WTC11 (cell line): ENCODE measurements at regions not wholly inside any gene's neighbourhood (a gene's known extent, or its start where the extent isn't known, plus 50 kb on each side); places are given as distances from the start of the nearest gene placed in this dataset.

Experiments used
- ATAC-seq: fragments of 200-7000 bp; cut with Tn5 transposase; 2 replicates; pipeline ENCODE4 v1.10.0; 2021; ENCODE audit warnings: mild to moderate bottlenecking, moderate library complexity
- CTCF ChIA-PET: fragments of 300-600 bp; sonication (Branson Sonifier 250); formaldehyde crosslinking; loops from one replicate; lab custom pipeline; 2021; ENCODE audit warnings: antibody characterized with exemption; lab: Charles Lee
- POLR2A ChIA-PET: fragments of 350-600 bp; sonication (Branson Sonifier 250); formaldehyde crosslinking; loops from one replicate; lab custom pipeline; 2021; ENCODE audit warnings: antibody characterized with exemption; lab: Charles Lee
- DNase-seq: peaks from one replicate; pipeline ENCODE4 v3.0.0; 2021; ENCODE audit warnings: low spot score
- H3K27ac Mint-ChIP-seq: 2 replicates; pipeline ENCODE4 v1.8.0; 2021; ENCODE audit warnings: mixed read lengths
- H3K27me3 Mint-ChIP-seq: 2 replicates; pipeline ENCODE4 v1.8.0; 2021; ENCODE audit warnings: low read depth, mild to moderate bottlenecking, moderate library complexity, mixed read lengths
- H3K36me3 Mint-ChIP-seq: 2 replicates; pipeline ENCODE4 v1.8.0; 2021; ENCODE audit warnings: mixed read lengths
- H3K4me1 Mint-ChIP-seq: 2 replicates; pipeline ENCODE4 v1.8.0; 2022; ENCODE audit warnings: mixed read lengths
- H3K4me3 Mint-ChIP-seq: 2 replicates; pipeline ENCODE4 v1.8.0; 2021; ENCODE audit warnings: mild to moderate bottlenecking, moderate library complexity, mixed read lengths
- H3K9me3 Mint-ChIP-seq: 2 replicates; pipeline ENCODE4 v1.8.0; 2021; ENCODE audit warnings: mixed read lengths
- AR ChIP-seq: fragments of 250-450 bp; sonication (Bioruptor Pico); IDR thresholded peaks from 2 replicates; pipeline ENCODE4 v1.9.0; 2021; ENCODE audit warnings: mild to moderate bottlenecking
- CREM ChIP-seq: sonication (generic); formaldehyde crosslinking; IDR thresholded peaks from 2 replicates; pipeline ENCODE4 v1.8.1; 2022; ENCODE audit warnings: mild to moderate bottlenecking, missing genetic modification reagents, moderate library complexity
- E2F5 ChIP-seq: sonication (generic); formaldehyde crosslinking; IDR thresholded peaks from 2 replicates; pipeline ENCODE4 v1.8.1; 2022; ENCODE audit warnings: mild to moderate bottlenecking, moderate library complexity, missing genetic modification reagents
- ESRRA ChIP-seq: sonication (generic); formaldehyde crosslinking; IDR thresholded peaks from 2 replicates; pipeline ENCODE4 v1.8.1; 2022; ENCODE audit warnings: mild to moderate bottlenecking, missing genetic modification reagents, borderline replicate concordance
- GRHL2 ChIP-seq: fragments of 250-450 bp; sonication (Bioruptor Pico); IDR thresholded peaks from 2 replicates; pipeline ENCODE4 v1.8.0; 2022; ENCODE audit warnings: mild to moderate bottlenecking, moderate library complexity; ENCODE audit not compliant: insufficient replicate concordance, severe bottlenecking
- HMGA2 ChIP-seq: fragments of 250-450 bp; sonication (Bioruptor Pico); IDR thresholded peaks from 2 replicates; pipeline ENCODE4 v1.4.0; 2021; ENCODE audit warnings: mild to moderate bottlenecking, moderate library complexity
- IRF1 ChIP-seq: sonication (generic); formaldehyde crosslinking; IDR thresholded peaks from 2 replicates; pipeline ENCODE4 v1.8.0; 2023; ENCODE audit warnings: missing genetic modification reagents
- JUN ChIP-seq: sonication (generic); formaldehyde crosslinking; IDR thresholded peaks from 2 replicates; pipeline ENCODE4 v1.8.0; 2023; ENCODE audit warnings: mild to moderate bottlenecking, missing genetic modification reagents
- MAX ChIP-seq: sonication (generic); formaldehyde crosslinking; IDR thresholded peaks from 2 replicates; pipeline ENCODE4 v1.8.0; 2022; ENCODE audit warnings: mild to moderate bottlenecking, missing genetic modification reagents
- NR2C2 ChIP-seq: sonication (generic); formaldehyde crosslinking; IDR thresholded peaks from 2 replicates; pipeline ENCODE4 v1.8.0; 2022; ENCODE audit warnings: mild to moderate bottlenecking, missing genetic modification reagents
- SP1 ChIP-seq: sonication (generic); formaldehyde crosslinking; conservative IDR thresholded peaks from 2 replicates; pipeline ENCODE4 v1.8.1; 2022; ENCODE audit warnings: missing genetic modification reagents
- TP53 ChIP-seq: sonication (generic); formaldehyde crosslinking; IDR thresholded peaks from 2 replicates; pipeline ENCODE4 v1.8.1; 2023; ENCODE audit warnings: mild to moderate bottlenecking, missing genetic modification reagents
- USF1 ChIP-seq: sonication (generic); formaldehyde crosslinking; IDR thresholded peaks from 2 replicates; pipeline ENCODE4 v1.8.0; 2022; ENCODE audit warnings: mild to moderate bottlenecking, missing genetic modification reagents
- ZNF121 ChIP-seq: sonication (generic); formaldehyde crosslinking; IDR thresholded peaks from 2 replicates; pipeline ENCODE4 v1.8.0; 2023; ENCODE audit warnings: missing genetic modification reagents
- ZNF232 ChIP-seq: sonication (generic); formaldehyde crosslinking; IDR thresholded peaks from 2 replicates; pipeline ENCODE4 v1.8.0; 2022; ENCODE audit warnings: mild to moderate bottlenecking, missing genetic modification reagents
- ZNF281 ChIP-seq: sonication (generic); formaldehyde crosslinking; IDR thresholded peaks from 2 replicates; pipeline ENCODE4 v1.8.0; 2023; ENCODE audit warnings: mild to moderate bottlenecking, missing genetic modification reagents
- ZNF396 ChIP-seq: fragments of 250-450 bp; sonication (Bioruptor Pico); IDR thresholded peaks from 2 replicates; pipeline ENCODE4 v1.8.0; 2021; ENCODE audit warnings: mild to moderate bottlenecking, moderate library complexity, borderline replicate concordance
- ZNF423 ChIP-seq: fragments of 250-450 bp; sonication (Bioruptor Pico); IDR thresholded peaks from 2 replicates; pipeline ENCODE4 v2.1.2; 2022; ENCODE audit warnings: mild to moderate bottlenecking, moderate library complexity

GRCh38 chr9:86816868-86817267 is 130.4 kb downstream of the GAS1 start:
- no peak overlapping the region for H3K4me3 Mint-ChIP-seq
- peaks cover under 1% of the 10 kb centered on the region for H3K27me3 Mint-ChIP-seq
- POLR2A ChIA-PET = no interaction called here
- no peak overlapping the region for H3K27ac Mint-ChIP-seq
- ATAC-seq = no peak
- TF ChIP-seq AR (CRISPR knock-in tag) (no peak), JUN (no peak), SP1 (no peak), ZNF396 (CRISPR knock-in tag) (no peak), NR2C2 (CRISPR knock-in tag) (no peak), GRHL2 (CRISPR knock-in tag) (no peak), ZNF121 (no peak), CREM (CRISPR knock-in tag) (no peak), ZNF232 (CRISPR knock-in tag) (no peak), IRF1 (no peak), MAX (no peak), TP53 (CRISPR knock-in tag) (no peak)
- TF ChIP-seq, all 79 proteins: peak for 0
- CTCF ChIA-PET = no interaction called here
- no peak for DNase-seq
- Mint-ChIP-seq H3K36me3 (peaks cover 3% of the 10 kb centered on the region), H3K9me3 (peaks cover 28% of the 10 kb centered on the region), H3K4me1 (no peaks in the 10 kb centered on the region)

GRCh38 chr9:86816366-86816765 is 130.9 kb downstream of the GAS1 start:
- Mint-ChIP-seq H3K27me3 (no peaks in the 10 kb centered on the region; the same call in 1 of the 2 replicates), H3K4me1 (no peaks in the 10 kb centered on the region), H3K27ac (no peak overlapping the region), H3K4me3 (no peak overlapping the region), H3K36me3 (peaks cover 3% of the 10 kb centered on the region), H3K9me3 (peaks cover 28% of the 10 kb centered on the region)
- ATAC-seq = no peak
- no peak for TF ChIP-seq ZNF423 (CRISPR knock-in tag)
- TF ChIP-seq NR2C2 (CRISPR knock-in tag) = no peak
- no peak for TF ChIP-seq HMGA2 (CRISPR knock-in tag)
- TF ChIP-seq SP1 = no peak
- TF ChIP-seq USF1 (CRISPR knock-in tag) = no peak
- no peak for TF ChIP-seq ESRRA
- TF ChIP-seq ZNF281 (CRISPR knock-in tag) = no peak
- no peak for TF ChIP-seq E2F5 (CRISPR knock-in tag)
- CTCF ChIA-PET = no interaction called here
- DNase-seq = no peak
- POLR2A ChIA-PET = no interaction called here
